T-helper 1 cell treated with Interleukin-12 subunit alpha and Interleukin-12 subunit beta and Interleukin-4 antibody, amounts not matched to agents 30 ng/mL and 1 ng/mL, for 36 hours (primary cell): ENCODE measurements at regions not wholly inside any gene's neighbourhood (a gene's known extent, or its start where the extent isn't known, plus 50 kb on each side); places are given as distances from the start of the nearest gene placed in this dataset.

Experiments
- intact Hi-C: fragments of 100-400 bp; cut with micrococcal nuclease; formaldehyde crosslinking; loops from one replicate; pipeline ENCODE4 v1.15.1; 2024

DNA sequence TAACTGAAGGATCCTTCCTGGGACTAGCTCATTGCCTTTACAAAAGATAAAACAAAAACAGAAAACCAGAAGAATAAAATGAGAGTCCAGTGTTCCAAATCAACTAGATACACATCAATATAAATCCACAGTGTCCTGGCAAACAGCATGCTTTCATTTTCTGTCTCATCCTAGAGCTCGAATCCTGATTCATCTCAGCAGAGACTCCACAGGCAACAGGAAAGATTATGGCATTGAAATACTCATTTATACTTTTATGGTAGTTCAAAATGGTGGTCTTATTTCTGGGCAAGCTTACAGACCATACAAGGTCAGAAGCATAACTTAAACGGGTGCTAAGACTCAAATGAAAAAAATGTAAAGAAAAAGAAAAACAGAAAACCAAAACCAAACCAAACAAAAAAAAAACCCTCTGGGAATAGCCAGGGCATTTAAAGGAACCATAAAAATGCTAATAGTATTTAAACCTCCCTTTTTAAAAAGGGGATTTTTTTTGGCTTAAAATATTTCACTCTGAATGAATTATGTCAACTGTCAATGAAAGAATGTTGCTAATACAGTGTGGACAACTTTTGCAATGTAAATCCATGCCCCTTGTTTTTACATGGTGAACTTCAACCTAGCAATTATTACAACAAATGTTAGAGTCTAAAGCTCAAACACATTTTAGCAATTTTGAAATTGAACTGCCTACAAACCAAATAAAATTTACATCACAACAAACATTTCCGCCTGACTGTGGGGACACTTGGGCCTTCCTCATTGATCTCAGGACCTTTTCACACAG, 57.9 kb downstream of the GPR101 start:
- intact Hi-C loops, result no loop called here

DNA sequence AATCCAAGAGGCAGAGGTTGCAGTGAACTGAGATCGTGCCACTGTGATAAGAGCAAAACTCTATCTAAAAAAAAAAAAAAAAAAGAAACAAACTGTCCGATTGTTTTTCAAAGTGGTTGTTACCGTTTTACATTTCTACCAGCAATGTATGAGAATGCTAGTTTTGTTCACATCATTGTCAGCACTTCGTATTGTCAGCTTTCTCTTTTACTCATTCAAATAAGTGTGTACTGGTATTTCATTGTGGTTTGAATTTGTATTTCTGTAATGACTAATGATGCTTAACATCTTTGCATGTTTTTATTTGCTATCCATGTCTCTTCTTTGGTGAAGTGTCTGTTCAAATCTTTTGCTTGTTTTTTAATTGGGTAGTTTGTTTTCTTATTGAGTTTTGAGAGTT, 65.8 kb downstream of the GPR101 start:
- intact Hi-C loops, result no loop called here

GRCh38 chrX:136963973-136964372, 69.8 kb downstream of the GPR101 start:
- intact Hi-C loops, result no loop called here

- intact Hi-C loops, result no loop called here
These were observed 72.1 kb downstream of the GPR101 start for GRCh38 chrX:136961594-136962135.

DNA sequence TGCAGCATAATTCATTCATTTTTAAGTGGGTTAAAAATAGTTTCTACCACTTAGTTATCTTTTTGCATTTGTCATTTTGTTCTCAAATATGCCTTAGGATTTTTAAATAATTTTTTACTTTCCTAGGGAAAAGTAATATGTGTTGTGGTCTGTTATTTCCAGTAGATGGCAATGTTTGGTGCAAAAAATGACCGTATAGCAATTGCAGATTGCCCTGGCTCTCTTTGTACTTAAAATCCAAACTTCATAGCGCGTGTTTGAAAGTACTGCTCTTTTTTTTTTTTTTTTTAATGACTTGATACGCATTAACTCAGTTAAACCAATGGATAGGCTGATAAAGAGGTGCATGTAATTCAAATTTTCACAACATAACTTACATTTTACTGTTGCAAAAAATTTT, 74.4 kb upstream of the RBMX start:
- intact Hi-C loops, result loop anchor here (1.0 to 5.0 kb wide), 3 partner anchors 77 to 239 kb away; partner anchors contain the start of gene GPR101

DNA sequence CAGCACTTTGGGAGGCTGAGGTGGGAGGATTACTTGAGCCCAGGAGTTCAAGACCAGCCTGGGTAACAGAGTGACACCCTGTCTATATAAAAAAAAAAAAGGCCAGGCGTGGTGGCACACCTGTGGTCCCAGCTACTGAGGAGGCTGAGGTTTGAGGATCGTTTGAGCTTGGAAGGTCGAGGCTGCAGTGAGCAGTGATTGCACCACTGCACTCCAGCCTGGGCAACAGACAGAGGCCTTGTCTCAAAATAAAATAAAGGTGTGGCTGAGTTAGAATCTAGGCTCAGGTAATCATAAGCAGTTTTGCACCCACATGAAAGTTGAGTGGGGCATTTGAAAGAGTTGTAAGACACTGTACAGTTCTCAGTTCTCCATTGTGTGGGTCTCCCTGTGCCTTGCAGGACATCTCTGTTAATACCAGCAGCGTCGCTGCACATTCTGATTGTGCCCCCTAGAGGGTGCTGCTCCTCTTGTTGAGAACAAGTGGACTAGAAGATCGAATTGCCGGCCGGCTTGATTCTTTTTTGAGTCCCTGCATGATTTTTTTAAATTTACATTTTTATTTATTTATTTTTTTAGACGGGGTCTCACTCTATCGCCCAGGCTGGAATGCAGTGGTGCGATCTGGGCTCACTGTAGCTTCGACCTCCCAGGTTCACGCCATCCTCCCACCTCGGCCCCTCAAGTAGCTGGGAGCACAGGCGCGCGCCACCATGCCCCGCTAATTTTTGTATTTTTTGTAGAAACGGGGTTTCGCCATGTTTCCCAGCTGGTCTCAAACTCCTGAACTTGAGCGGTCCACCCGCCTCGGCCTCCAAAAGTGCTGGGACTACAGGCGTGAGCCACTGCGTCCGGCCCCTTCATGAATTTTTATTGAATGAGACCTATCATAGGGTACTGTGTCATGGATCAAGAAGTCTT, 73.6 kb upstream of the RBMX start:
- intact Hi-C loops, result loop anchor here (1.0 kb wide), 2 partner anchors 98 to 240 kb away; no protein-coding TSS in a partner anchor

DNA sequence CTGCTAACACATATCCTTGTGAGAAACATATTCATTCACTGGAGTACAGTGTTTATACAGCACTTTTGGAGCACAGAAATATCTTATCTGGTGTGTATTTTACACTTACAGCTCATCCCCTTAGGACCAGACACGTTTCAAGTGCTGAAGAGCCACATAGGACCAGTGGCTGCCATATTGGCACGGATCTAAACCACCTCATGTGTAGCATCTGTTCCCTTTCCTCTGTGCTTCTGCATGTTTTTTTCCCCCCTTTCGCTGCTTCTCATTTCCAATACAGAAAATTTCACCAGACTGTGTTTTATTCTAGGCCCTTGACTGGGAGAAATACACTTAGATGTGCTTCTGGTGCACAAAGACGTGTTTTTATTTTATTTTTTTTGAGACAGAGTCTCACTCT, 69.7 kb upstream of the RBMX start:
- intact Hi-C loops, result no loop called here

DNA sequence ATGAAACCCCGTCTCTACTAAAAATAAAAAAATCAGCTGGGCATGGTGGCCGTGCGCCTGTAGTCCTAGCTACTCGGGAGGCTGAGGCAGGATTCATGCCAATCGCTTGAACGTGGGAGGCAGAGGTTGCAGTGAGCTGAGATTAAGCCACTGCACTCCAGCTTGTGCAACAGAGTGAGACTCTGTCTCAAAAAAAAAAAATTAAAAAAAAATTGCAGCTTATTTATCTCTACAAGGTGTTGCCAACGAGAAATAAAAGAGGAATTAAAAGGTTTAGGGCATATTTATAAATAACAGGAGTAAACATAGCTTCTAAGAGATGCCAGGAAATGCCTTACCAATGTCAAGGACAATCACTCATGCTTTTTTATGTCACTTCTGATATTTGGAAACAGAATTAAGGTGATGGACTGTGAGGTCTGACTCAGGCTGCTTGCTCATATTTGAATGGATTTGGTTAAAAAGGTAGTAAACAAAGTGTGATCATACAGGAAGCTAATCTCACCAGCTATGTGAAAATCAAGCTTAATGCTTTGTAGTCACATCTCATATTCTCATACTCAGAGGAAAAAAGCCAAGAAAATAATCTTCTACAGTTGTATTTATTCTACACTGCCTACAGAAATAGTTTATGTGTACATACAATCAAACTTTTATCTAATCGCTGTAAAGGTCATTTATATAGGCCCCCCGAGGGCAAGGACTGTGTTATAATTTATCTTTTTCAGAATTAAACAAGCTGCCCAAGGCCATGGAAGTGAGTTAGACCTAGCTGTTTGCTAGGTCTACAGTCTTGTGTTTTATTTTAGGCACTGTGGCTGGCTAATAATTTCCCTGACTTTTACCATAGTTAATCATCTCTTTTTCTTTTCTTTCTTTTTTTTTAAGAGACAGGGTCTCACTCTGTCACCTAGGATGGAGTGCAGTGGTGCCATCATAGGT, 61.1 kb upstream of the RBMX start:
- intact Hi-C loops, result no loop called here

GRCh38 chrX:136936183-136936549, 55.6 kb upstream of the RBMX start:
- intact Hi-C loops, result no loop called here

GRCh38 chrX:136935533-136936182, 55.1 kb upstream of the RBMX start:
- intact Hi-C loops, result loop anchor here (1.0 kb wide), 1 partner anchor 26 kb away; no protein-coding TSS in a partner anchor

- intact Hi-C loops, result loop anchor here (1.0 kb wide), 1 partner anchor 25 kb away; no protein-coding TSS in a partner anchor
These were observed 54.1 kb upstream of the RBMX start for GRCh38 chrX:136934652-136935051.

- intact Hi-C loops, result no loop called here
These were observed 53.2 kb upstream of the RBMX start for GRCh38 chrX:136933611-136934145.

- intact Hi-C loops, result no loop called here
These were observed 51.1 kb upstream of the RBMX start for GRCh38 chrX:136931661-136932060.
